ENCODE measurements at regions not wholly inside any gene's neighbourhood (a gene's known extent, or its start where the extent isn't known, plus 50 kb on each side); places are given as distances from the start of the nearest gene placed in this dataset.

DNA sequence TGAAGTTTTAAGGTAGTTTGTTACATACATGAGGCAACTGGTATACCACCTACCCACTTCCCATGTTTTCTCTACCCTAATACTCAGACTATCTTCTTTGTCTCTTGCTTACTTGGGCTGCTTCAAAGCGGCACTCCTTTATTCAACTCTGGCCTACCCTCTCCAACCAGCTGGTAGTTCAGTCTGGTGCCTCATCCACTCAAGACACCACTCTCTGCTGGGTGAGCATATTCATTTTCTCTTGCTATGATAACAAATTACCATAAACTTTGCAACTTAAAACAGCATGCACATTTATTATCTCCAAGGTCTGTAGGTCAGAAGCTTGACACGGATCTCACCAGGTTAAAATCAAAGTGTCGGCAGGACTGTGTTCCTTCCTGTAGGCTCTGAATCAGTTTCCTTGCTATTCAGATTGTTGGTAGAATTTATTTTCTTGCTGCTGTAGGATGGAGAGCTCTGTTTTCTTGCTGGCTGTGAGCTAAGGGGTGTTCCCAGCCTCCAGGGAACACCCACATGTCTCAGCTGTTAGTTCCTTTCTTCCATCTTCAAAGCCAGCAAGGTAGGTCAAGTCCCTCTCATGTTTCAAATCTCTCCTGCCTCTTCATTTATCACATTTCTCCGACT is 666.0 kb downstream of the DIAPH3 start:
- TF ChIP-seq, protein P1, sequence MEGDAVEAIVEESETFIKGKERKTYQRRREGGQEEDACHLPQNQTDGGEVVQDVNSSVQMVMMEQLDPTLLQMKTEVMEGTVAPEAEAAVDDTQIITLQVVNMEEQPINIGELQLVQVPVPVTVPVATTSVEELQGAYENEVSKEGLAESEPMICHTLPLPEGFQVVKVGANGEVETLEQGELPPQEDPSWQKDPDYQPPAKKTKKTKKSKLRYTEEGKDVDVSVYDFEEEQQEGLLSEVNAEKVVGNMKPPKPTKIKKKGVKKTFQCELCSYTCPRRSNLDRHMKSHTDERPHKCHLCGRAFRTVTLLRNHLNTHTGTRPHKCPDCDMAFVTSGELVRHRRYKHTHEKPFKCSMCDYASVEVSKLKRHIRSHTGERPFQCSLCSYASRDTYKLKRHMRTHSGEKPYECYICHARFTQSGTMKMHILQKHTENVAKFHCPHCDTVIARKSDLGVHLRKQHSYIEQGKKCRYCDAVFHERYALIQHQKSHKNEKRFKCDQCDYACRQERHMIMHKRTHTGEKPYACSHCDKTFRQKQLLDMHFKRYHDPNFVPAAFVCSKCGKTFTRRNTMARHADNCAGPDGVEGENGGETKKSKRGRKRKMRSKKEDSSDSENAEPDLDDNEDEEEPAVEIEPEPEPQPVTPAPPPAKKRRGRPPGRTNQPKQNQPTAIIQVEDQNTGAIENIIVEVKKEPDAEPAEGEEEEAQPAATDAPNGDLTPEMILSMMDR (IDR thresholded peaks at IDR 0.05; ENCODE audit: low read depth, low read length) = no peak
- no peak for DNase-seq (ENCODE audit: low read depth, low spot score)
- in situ Hi-C loops (cut with HindIII; ENCODE audit: low sequenced_read_pairs) = no loop called here
- no peak overlapping the region for H3K4me3 ChIP-seq (ENCODE audit: low read depth, low read length)

DNA sequence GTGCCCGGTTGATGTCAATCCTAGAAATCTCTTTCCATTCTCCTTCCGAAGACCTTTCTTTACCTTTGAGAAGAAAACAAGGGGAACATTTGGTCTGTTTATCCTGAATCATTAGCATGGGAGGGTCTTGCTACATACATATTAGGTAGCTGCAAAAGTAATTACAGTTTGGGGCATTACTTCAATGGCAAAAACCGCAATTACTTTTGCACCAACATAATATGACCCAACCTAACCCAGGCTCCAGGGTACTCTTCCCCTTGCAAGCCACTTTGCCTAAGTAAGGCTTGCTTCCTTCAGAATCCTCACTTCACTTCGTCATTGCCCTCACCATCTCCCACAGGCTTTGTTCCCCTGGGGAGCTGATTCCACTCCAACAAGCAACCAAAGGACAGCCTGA is 662.7 kb downstream of the DIAPH3 start:
- in situ Hi-C loops (cut with HindIII; ENCODE audit: low sequenced_read_pairs) = no loop called here
- no peak for DNase-seq (ENCODE audit: low read depth, low spot score)
- TF ChIP-seq, protein P1 (IDR thresholded peaks at IDR 0.05; ENCODE audit: low read depth, low read length) = no peak
- H3K4me3 ChIP-seq (ENCODE audit: low read depth, low read length) = no peak overlapping the region

DNA sequence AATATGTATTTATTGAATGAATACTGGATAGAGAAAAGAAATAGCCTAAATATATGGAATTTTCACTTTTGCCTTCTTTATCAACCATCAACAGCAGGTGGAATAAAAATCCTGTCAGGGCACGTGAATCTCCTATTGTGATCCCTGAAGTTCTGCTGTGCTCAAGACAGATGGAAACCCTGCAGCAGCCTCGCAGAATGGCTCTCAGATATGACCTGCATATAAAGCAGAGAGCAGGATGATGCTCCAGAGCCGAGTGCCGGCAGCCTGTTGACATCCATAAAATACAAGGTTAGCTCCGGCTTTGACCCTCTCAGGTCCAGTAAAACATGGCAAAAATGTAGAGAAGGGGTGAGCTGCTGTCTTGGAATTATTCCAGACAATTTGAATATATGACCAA is 659.3 kb downstream of the DIAPH3 start:
- in situ Hi-C loops (cut with HindIII; ENCODE audit: low sequenced_read_pairs) = no loop called here
- TF ChIP-seq, protein P1 (IDR thresholded peaks at IDR 0.05; ENCODE audit: low read depth, low read length) = no peak
- DNase-seq (ENCODE audit: low read depth, low spot score) = no peak
- no peak overlapping the region for H3K4me3 ChIP-seq (ENCODE audit: low read depth, low read length)

DNA sequence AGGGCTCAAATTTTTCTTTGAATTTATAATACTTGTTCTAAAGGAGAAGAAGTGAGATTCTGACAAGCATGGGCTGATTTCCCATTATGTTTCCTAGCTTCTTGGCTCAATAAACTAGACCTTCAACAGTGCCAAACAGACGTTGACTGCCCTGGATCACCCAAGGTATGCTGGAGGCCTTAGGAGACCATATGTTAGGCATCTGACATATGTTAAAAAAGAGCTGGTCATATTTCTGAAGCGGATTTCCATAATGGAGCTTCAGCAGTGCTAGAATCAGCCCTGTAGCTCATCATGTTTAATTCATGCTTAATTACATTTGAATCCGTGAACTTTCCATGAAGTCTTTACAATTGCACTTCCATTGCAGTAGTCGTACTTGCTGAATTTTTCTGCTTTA is 653.3 kb downstream of the DIAPH3 start:
- DNase-seq (ENCODE audit: low read depth, low spot score) = no peak
- H3K4me3 ChIP-seq (ENCODE audit: low read depth, low read length) = no peak overlapping the region
- TF ChIP-seq, protein P1 (IDR thresholded peaks at IDR 0.05; ENCODE audit: low read depth, low read length) = no peak
- in situ Hi-C loops (cut with HindIII; ENCODE audit: low sequenced_read_pairs) = no loop called here

DNA sequence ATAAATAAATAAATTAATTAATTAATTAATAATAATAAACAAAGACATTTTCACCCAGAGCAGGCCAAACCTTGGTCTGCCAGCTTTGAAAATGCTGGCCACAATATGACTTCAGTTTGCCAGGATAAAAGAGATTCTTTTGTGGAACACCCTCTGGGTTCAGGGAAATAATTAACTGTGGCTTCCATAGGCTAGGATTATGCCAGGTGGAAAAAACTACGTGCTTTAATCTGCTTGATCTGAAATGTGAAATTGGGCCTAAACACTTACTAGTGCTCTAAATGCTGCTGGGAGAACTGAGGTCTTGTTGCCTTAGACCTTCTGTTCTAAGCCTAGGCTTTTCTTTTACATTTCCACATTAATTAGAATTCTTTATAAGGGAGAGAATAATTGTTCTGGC is 650.0 kb downstream of the DIAPH3 start:
- H3K4me3 ChIP-seq (ENCODE audit: low read depth, low read length) = no peak overlapping the region
- TF ChIP-seq, protein P1 (IDR thresholded peaks at IDR 0.05; ENCODE audit: low read depth, low read length) = no peak
- DNase-seq (ENCODE audit: low read depth, low spot score) = no peak
- in situ Hi-C loops (cut with HindIII; ENCODE audit: low sequenced_read_pairs) = no loop called here

DNA sequence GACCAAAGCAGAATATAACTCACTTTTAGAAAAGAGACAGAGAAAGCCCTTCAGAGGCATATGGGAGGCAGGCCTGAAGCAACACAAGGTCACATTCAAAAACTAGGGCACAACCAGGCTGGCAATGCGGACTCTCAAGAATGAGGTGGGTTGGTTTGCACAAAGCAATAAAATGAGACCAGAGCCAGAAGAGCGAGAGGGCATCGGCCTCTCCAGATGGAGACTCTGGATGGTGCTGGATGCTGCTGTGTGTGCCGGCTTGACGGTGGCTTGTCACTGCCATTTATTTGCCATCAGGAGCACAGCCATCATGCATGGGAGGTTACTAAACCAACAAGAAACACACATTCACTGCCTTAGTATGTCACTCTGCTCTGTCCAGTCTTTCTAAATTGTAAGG is 649.4 kb downstream of the DIAPH3 start:
- TF ChIP-seq, protein P1 (IDR thresholded peaks at IDR 0.05; ENCODE audit: low read depth, low read length) = no peak
- in situ Hi-C loops (cut with HindIII; ENCODE audit: low sequenced_read_pairs) = no loop called here
- H3K4me3 ChIP-seq (ENCODE audit: low read depth, low read length) = no peak overlapping the region
- no peak for DNase-seq (ENCODE audit: low read depth, low spot score)

DNA sequence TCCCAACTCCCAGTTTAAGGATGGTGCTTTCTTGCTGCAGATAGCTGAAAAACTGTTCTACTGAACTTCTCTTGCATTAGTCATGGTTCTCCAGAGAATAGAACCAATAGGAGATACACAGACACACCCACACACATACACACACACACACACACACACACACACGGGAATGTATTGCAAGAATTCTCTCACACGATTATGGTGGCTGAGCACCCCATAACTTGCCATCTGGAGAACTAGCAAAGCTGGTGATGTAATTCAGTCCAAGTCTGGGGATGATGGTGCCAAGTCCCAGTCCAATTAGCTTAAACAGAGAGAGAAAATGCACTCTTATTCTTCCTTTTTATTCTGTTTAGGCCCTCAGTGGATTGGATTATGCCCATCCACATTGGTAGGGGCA is 643.9 kb downstream of the DIAPH3 start:
- no peak overlapping the region for H3K4me3 ChIP-seq (ENCODE audit: low read depth, low read length)
- TF ChIP-seq, protein P1 (IDR thresholded peaks at IDR 0.05; ENCODE audit: low read depth, low read length) = no peak
- DNase-seq (ENCODE audit: low read depth, low spot score) = no peak
- in situ Hi-C loops (cut with HindIII; ENCODE audit: low sequenced_read_pairs) = no loop called here
